ENCODE measurements at regions not wholly inside any gene's neighbourhood (a gene's known extent, or its start where the extent isn't known, plus 50 kb on each side); places are given as distances from the start of the nearest gene placed in this dataset.
A peak's percentile ranks its signal among the peaks of the same experiment; 100 is the strongest.
"Not testable (repeated sequence)": the region's sequence is repeated elsewhere in the genome, so short reads cannot be mapped to it uniquely, and the experiment has no call there.

DNA sequence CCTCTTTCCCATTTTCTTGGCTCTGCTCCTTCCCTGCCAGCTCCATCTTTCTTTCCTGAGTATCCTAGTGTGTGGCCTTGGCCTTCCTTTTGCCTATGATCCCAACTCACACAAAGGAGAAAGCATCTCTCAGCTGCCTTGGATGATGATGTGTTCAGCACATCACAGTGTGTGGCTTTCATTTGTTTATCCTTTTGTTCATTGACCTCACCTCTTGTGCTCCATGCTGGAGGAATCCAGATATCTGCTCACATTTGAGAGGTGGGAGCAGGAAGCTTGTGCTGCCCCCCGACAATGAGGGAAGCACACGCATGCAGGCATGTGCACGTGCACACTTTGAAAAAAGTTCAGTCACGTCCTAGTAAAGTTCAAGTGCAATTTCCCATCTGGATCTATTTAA lies 131.0 kb downstream of the SMIM20 start:
- no peak for DNase-seq (ENCODE audit: low read depth)

DNA sequence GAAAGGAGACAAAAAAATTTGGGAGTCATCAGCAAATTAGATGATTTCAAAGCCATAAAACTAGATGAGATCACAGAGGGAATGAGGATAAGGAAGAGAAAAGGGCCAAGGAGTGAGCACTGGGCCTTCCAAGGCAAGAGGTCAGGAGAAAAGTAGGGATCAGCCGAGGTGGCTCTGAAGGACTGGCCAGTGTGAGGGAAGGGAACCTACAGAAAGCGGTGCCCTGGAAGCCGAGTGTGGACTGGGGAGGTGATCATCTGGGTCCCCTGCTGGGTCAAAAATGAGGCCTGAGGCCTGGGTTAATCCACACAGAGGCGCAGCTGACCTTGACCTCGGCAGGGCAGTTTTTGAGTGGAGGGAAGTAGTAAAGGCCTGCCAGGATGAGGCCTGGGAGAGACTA lies 133.8 kb downstream of the SMIM20 start:
- no peak for DNase-seq (ENCODE audit: low read depth)

DNA sequence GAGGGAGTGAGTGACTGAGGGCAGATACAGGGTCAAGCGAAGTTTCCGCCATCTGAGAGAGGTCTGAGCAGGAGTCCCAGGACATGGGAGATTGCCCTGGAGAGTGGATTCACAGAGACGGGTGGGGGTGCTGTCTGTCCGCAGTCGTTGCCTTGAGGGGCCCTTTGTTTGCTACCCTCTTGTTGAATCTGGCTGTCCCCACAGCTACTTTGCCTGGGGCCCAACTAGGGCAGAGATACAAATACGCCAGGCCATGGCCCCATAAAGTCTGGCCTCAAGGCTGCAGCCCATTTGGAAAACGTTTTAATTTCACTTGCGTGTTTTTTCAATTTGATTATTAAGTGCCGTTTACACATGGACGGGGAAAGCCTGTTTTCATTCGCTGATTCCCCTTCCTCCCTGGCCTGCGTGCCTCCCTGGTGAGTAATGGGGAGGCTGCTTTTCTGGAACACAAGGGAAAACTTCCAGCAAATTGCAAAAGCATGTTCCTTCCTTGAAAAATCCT lies 134.4 kb downstream of the SMIM20 start:
- DNase-seq (ENCODE audit: low read depth): peak; percentile 33

DNA sequence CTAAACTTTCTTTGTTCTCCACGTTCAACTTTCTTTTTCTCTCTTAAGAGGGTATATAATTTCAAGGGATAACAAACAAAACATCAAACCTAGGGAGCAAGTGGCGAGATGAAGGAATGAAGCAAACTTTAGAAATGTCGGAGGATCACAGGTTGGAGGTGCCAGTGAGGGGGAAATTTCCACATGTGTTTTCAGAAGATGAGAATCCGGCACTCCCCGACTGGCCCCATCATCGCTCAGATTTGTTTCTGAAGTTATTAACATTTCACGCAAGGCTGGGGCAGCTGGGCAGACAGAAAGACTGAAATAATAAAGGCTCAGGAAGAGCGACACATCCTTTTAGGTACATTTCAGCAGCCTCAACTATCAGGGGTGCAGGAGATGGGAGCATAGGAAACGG lies 134.9 kb downstream of the SMIM20 start:
- no peak for DNase-seq (ENCODE audit: low read depth)

GRCh38 chr4:26049447-26049846 lies 135.4 kb downstream of the SMIM20 start:
- no peak for DNase-seq (ENCODE audit: low read depth)

- no peak for DNase-seq (ENCODE audit: low read depth)
These were observed 136.2 kb downstream of the SMIM20 start for GRCh38 chr4:26050212-26050643.

- no peak for DNase-seq (ENCODE audit: low read depth)
These were observed 136.7 kb downstream of the SMIM20 start for GRCh38 chr4:26050671-26051070.

DNA sequence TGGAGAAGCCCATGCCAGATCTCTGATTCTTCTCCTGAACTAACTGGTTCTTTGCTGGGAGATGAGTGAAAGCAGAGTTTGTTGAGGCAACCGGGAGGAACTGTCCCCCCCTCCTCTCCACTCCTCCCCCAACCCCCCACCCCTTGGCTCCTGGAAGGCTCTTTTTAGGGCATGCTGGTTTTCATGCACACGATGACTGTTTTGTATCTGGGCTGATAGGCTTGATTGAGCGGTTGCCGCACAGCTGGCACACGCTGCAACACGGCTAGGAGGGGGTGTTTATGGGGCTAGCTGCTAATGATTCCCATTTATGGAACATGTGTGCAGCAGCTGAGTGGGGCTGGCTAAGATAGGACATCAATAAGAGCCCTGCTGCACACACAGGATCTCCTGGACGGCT lies 137.2 kb downstream of the SMIM20 start:
- DNase-seq (ENCODE audit: low read depth): no peak

DNA sequence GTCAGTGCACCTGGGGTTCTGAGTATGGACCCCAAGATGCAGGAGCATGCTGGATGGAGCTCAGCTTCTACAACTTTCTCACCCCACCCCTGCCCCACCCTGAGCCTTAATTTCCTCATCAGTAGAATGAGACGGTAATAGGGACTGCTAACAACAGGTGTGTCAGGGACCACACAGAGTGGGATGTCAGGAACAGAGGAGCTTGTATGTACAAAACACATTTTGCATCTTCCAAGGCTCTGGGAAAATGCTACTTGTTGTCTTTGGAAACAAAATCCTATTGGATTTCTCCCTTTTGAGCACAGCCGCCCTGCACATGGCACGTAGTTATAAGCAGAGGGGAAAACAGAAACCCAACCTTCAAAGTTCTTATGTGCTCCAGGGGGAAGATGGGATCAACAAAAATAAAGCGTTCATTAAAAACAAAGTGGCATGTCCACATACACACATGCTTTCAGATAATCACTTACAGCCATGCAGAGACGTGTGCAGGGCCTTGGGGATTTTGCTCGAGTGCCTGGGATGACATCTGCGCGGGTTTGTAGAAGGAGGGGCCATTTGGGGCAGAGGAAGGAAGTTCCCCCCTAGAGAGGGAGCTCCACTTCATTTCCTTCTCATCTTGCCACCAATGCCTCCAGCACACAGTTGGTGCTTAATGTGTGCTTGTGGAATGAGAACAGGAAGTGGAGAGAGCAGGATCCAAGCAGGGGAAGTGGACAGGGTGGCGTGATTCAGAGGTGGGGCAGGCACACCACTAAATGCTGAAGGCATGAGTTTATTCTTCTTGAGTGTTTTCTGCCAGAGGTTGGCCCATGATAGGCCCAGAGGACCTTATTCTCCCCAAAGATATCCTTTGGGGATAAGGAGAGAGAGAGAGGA lies 138.9 kb downstream of the SMIM20 start:
- DNase-seq (ENCODE audit: low read depth): no peak

GRCh38 chr4:26053761-26054160 lies 139.7 kb downstream of the SMIM20 start:
- no peak for DNase-seq (ENCODE audit: low read depth)

- DNase-seq (ENCODE audit: low read depth): no peak
These were observed 141.8 kb downstream of the SMIM20 start for GRCh38 chr4:26055855-26056254.

DNA sequence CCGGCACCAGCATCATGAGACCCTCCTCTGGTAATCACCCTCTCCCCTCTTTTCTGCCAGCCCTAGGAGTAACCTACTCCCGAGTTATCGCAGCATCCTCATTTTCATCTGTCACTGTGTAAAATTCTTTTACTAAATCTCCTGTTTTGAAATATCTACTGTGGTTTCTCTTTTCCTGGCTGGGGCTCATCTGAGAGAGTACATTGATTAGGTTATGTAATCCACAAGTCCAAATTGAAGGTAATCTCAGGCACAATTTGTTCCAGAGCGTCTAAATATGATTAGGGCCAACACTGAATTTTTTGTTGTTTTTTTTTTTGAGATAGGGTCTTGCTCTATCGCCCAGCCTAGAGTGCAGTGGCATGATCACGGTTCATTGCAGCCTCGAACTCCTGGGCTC lies 142.4 kb downstream of the SMIM20 start:
- DNase-seq (ENCODE audit: low read depth): no peak

DNA sequence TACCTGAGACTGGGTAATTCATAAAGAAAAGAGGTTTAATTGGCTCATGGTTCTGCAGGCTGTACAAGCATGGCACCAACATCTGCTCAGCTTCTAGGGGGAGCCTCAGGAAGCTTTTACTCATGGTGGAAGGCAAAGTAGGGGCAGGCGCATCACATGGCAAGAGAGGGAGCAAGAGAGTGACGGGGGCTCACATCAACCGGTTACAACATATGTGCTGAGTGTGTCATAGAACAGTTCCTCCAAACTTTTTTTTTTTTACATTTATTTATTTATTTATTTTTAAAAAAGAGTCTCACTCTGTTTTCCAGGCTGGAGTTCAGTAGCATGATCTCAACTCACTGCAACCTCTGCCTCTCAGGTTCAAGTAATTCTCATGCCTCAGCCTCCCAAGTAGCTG lies 143.8 kb downstream of the SMIM20 start:
- DNase-seq (ENCODE audit: low read depth): not testable (repeated sequence)

DNA sequence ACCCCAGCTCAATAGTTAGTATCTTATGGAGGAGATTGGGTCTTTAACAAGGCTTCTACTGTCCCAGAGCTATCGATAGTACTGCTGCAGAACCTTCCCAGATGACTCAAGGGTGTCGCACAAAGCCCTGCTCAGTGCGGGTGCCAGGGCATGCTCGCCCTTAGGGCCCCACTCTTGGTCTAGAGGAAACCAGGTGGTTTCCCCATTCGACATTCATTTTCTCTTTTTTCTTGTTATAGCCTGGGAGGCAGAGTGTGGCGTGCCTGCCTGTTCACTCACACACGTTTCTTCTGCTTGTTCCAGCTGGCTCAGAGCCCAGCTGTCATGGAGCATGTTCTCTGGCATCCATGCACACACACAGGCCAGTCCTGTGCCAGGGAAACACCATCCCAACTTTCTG lies 144.5 kb downstream of the SMIM20 start:
- peak; percentile 89 for DNase-seq (ENCODE audit: low read depth)

DNA sequence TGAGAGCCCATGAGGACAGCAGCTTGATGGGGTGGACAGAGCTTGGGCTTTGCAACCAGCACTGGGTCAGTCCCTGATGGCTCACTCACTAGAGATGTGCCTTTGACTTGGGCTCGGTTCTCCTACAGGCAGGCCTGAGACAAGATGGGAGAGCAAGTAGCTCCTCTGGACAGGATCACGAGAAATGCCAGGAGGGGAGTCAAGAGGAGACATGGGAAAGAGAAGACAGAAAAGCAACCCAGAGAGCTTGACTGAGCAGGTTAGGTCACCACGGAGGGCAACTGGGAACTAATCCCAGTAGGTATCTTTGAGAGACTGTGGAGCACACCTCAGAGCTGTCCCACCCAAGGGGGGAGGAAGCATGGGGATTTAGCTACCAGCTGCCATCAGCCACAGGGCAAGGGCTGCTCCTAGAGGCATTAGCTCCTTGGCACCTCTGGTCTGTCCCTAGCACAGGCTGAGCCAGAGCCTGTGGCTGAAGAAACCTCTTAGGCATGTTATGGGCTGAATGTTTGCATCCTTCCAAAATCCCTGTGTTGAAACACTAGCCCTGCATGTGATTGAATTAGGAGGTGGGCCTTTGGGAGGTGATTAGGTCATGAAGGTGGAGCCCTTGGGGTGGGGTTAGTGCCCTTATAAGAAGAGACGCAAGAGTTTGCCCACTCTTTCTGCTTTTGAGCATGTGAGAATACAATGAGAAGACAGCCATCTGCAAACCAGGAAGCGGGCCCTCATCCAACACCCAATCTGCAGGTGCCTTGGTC lies 145.6 kb downstream of the SMIM20 start:
- no peak for DNase-seq (ENCODE audit: low read depth)

DNA sequence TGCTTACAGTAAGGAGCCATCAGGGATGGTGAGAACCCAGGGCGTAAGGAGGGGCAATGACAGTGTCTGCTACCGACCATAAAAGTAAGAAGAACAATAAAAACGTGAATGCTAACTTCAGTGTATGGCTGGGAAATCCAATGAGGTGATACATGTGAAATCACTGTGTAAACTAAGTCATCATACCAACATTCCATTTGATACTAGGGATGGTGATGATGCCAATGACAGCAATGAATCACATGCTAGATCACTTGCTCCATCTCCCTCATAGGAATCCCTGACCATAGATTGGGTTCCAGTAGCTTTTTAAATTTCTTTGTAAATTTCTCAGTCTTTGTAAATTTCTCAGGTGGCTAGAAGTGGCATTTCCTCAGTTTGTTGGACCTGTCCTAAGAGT lies 146.3 kb downstream of the SMIM20 start:
- no peak for DNase-seq (ENCODE audit: low read depth)

DNA sequence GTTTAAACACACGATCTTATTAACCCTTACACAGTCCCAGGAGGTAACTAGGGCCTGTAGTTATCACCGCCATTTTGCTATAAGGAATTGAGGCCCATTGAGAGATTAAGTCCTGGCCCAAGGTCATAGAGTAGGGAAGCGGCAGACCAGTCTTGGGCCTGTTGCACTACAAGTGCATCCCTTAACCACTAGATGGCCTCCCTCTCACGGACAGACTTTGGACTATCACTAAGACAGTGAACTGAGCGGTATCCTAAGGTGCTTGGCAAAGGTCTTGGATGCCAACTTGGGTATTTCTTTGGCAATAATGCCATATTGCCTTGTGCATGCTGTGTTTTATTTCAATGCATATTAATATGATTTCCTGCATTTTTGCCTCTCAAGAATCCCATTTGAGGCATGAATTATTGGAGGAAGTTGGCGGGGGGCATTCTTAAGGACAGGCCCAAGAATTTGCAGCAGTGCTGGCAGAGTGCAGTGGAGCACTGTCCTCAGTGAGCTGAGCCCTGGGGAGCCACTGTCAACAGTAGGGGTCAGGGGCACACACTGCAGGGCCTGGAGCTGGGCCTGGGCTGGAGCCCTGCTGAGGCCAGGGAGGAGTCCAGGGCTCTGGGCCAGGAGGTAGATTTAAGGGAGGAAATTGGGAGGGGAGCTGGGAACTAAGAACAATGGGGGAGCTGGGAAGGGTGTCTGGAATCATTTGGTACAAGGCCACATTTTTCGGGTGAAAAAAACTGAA lies 147.4 kb downstream of the SMIM20 start:
- DNase-seq (ENCODE audit: low read depth): peak; percentile 63

DNA sequence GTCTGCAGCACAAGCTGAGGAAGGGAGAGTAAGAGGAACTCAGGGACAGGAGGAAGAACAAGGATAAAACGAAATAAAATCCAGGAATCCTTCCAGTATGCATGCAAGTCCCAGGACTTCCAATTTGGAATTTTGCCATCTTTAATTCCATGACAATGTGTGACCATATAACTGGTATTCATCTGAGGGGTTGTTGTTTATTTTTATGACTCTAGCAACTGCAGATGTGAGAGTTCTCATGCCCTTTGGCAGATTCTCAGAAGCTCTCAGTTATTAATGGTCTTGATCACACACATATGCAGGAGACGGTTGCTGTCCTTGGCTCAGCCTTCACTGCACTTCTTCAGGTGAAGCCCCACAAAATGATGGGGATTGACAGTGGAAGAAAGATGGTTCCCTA lies 148.2 kb downstream of the SMIM20 start:
- peak; percentile 65 for DNase-seq (ENCODE audit: low read depth)

- not testable (repeated sequence) for DNase-seq (ENCODE audit: low read depth)
These were observed 150.0 kb downstream of the SMIM20 start for GRCh38 chr4:26064009-26064408.

DNA sequence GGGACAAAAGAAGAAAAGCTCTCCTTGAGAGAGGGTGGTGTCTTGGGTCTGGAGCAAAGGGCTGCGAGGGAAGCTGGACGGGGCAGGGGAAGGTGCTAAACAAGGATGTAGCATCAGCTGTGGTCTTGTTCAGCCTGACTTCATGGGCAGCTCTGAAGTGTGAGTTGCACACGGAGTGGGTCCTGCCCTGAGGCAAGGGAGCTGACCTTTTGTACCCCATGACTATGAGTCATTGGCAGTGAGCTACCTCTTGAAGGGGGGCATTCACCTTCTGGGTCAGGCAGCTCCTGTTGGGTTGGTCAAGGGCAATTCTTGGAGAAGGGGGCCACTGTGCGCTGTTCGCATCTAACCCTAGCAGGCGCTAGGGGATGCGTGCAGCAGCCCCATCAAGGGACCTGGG lies 151.8 kb downstream of the SMIM20 start:
- peak; percentile 80 for DNase-seq (ENCODE audit: low read depth)

DNA sequence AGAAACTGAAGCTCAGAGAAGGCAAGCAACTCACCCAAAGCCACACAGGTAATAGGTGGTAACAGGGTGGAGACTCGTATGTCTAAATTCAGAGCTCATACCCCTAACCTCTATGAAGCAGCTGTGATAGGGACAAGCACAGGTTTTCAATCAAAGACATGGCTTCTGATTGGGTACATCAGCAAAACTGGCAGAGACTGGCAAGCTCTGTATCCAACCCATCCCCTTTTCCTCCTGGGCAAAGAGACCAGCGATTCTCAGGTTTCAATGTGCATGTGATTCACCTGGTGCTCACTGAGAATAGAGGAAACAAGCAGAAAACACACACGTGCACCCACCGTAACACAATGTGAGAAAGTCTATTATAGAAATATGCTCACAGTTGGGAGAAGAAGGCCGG lies 153.0 kb downstream of the SMIM20 start:
- DNase-seq (ENCODE audit: low read depth): no peak

DNA sequence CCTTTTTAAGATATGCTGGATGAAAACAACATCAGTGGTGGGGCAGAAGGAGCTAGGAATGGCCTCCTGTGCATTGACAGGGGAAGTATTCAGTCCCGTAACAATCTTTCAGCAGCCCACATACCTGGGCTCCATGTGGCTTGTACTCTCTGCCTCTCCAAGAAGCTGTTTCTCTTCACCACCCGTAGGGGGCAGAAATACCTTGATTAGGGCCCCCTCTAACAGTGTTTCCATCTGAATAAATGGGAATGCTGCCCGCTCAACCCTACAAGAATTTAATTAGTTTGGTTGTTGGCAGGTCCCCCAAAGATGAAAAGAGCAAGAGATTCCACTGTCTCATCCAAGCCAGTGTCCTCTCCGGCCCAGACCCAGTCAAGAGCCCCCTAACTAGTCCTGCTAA lies 155.2 kb downstream of the SMIM20 start:
- DNase-seq (ENCODE audit: low read depth): peak; percentile 52
